GM23338 (cell line): ENCODE measurements at regions not wholly inside any gene's neighbourhood (a gene's known extent, or its start where the extent isn't known, plus 50 kb on each side); places are given as distances from the start of the nearest gene placed in this dataset.

Source experiments
- ATAC-seq: fragments of 200-7000 bp; cut with Tn5 transposase; 3 replicates; pipeline ENCODE4 v1.9.1; 2020
- DNase-seq: peaks from one replicate; pipeline ENCODE4 v3.0.0-alpha.2; 2015; ENCODE audit warnings: low spot score
- H2AFZ ChIP-seq: fragments of 200-600 bp; sonication (generic); 2 replicates; pipeline ENCODE4 v1.8.0; 2016; ENCODE audit warnings: antibody characterized with exemption, mild to moderate bottlenecking, moderate library complexity
- H3F3A ChIP-seq: fragments of 200-600 bp; sonication (generic); replicated peaks from 2 replicates; pipeline ENCODE4 v1.8.0; 2017; ENCODE audit warnings: antibody characterized with exemption, mixed run types, low read depth
- H3K27ac ChIP-seq: fragments of 200-600 bp; sonication (generic); 2 replicates; pipeline ENCODE4 v1.6.1; 2016; ENCODE audit warnings: low read depth
- H3K27me3 ChIP-seq: fragments of 200-600 bp; sonication (generic); 2 replicates; pipeline ENCODE4 v1.8.0; 2016; ENCODE audit warnings: mild to moderate bottlenecking, mixed run types, moderate library complexity; ENCODE audit not compliant: insufficient read depth
- H3K36me3 ChIP-seq: fragments of 200-600 bp; sonication (generic); 2 replicates; pipeline ENCODE4 v1.8.0; 2016; ENCODE audit warnings: mild to moderate bottlenecking; ENCODE audit not compliant: insufficient read depth
- H3K4me1 ChIP-seq: fragments of 200-600 bp; sonication (generic); 2 replicates; pipeline ENCODE4 v1.8.0; 2016; ENCODE audit warnings: mild to moderate bottlenecking, moderate library complexity; ENCODE audit not compliant: insufficient read depth
- H3K4me2 ChIP-seq: fragments of 200-600 bp; sonication (generic); 2 replicates; pipeline ENCODE4 v1.7.1; 2017; ENCODE audit warnings: mixed run types
- H3K4me3 ChIP-seq: fragments of 200-600 bp; sonication (generic); 2 replicates; pipeline ENCODE4 v1.6.1; 2016; ENCODE audit warnings: mixed run types
- H3K79me2 ChIP-seq: fragments of 200-600 bp; sonication (generic); replicated peaks from 2 replicates; pipeline ENCODE4 v1.8.0; 2017; ENCODE audit warnings: mild to moderate bottlenecking; ENCODE audit not compliant: insufficient read depth
- H3K9me2 ChIP-seq: fragments of 200-600 bp; sonication (generic); 2 replicates; pipeline ENCODE4 v1.8.0; 2017; ENCODE audit not compliant: insufficient read depth
- H4K20me1 ChIP-seq: fragments of 200-600 bp; sonication (generic); replicated peaks from 2 replicates; pipeline ENCODE4 v1.8.0; 2017; ENCODE audit warnings: mild to moderate bottlenecking; ENCODE audit not compliant: insufficient read depth
- H3K27ac Mint-ChIP-seq: 2 replicates; pipeline ENCODE4 v1.8.0; 2020; ENCODE audit warnings: inconsistent platforms, mild to moderate bottlenecking, moderate library complexity, mixed read lengths
- H3K27me3 Mint-ChIP-seq: 3 replicates; pipeline ENCODE4 v1.8.0; 2022; ENCODE audit warnings: low read depth, mild to moderate bottlenecking, moderate library complexity, mixed read lengths, inconsistent platforms; ENCODE audit not compliant: insufficient read depth, poor library complexity
- H3K36me3 Mint-ChIP-seq: 3 replicates; pipeline ENCODE4 v1.8.0; 2021; ENCODE audit warnings: low read depth, mild to moderate bottlenecking, inconsistent platforms, moderate library complexity, mixed read lengths
- H3K4me1 Mint-ChIP-seq: 3 replicates; pipeline ENCODE4 v1.8.0; 2020; ENCODE audit warnings: mild to moderate bottlenecking, inconsistent platforms, mixed read lengths
- H3K4me3 Mint-ChIP-seq: 3 replicates; pipeline ENCODE4 v1.8.0; 2021; ENCODE audit warnings: moderate library complexity, mild to moderate bottlenecking, inconsistent platforms, mixed read lengths
- H3K9me3 Mint-ChIP-seq: 3 replicates; pipeline ENCODE4 v1.8.0; 2020; ENCODE audit warnings: moderate library complexity, mild to moderate bottlenecking, inconsistent platforms, mixed read lengths
- CREB1 ChIP-seq: fragments of 250-450 bp; sonication (Bioruptor Pico); IDR thresholded peaks from 2 replicates; pipeline ENCODE4 v1.5.0; 2020; ENCODE audit warnings: low read depth, mild to moderate bottlenecking, moderate library complexity
- EZH2phosphoT487 ChIP-seq: fragments of 200-600 bp; sonication (generic); IDR thresholded peaks from one replicate; pipeline ENCODE4 v1.8.1; 2018; ENCODE audit warnings: antibody characterized with exemption; ENCODE audit not compliant: unreplicated experiment
- JUNB ChIP-seq: IDR thresholded peaks from one replicate; pipeline ENCODE4 v1.6.1; 2016; ENCODE audit warnings: antibody characterized with exemption; ENCODE audit not compliant: unreplicated experiment
- NANOG ChIP-seq: IDR thresholded peaks from 2 replicates; pipeline ENCODE4 v1.6.1; 2016; ENCODE audit warnings: antibody characterized with exemption, borderline replicate concordance
- STAT1 ChIP-seq: IDR thresholded peaks from one replicate; pipeline ENCODE4 v1.6.1; 2016; ENCODE audit warnings: antibody characterized with exemption; ENCODE audit not compliant: unreplicated experiment
- ZNF114 ChIP-seq: fragments of 250-450 bp; sonication (Bioruptor Pico); IDR thresholded peaks from 2 replicates; pipeline ENCODE4 v1.5.0; 2020; ENCODE audit warnings: mild to moderate bottlenecking, moderate library complexity
- ZNF331 ChIP-seq: fragments of 250-450 bp; sonication (Bioruptor Pico); IDR thresholded peaks from 2 replicates; pipeline ENCODE4 v1.5.0; 2020; ENCODE audit warnings: low read depth, mild to moderate bottlenecking, moderate library complexity
- TF ChIP-seq, protein P1 (sequence below): fragments of 250-450 bp; sonication (Bioruptor Pico); IDR thresholded peaks from 2 replicates; pipeline ENCODE4 v1.5.0; 2020; ENCODE audit warnings: mild to moderate bottlenecking, moderate library complexity
- TF ChIP-seq, protein P2 (sequence below): IDR thresholded peaks from one replicate; pipeline ENCODE4 v1.6.1; 2018; ENCODE audit warnings: antibody characterized with exemption; ENCODE audit not compliant: unreplicated experiment
- TF ChIP-seq, protein P3 (sequence below), 2 experiments: fragments of 200-600 bp in 1 of 2; sonication (generic) in 1 of 2; conservative IDR thresholded peaks; 2 replicates each; pipeline versions ENCODE4 v1.5.1 to v1.6.1; 2016 to 2017; ENCODE audit warnings: antibody characterized with exemption in 2 of 2, low read depth in 2 of 2, mild to moderate bottlenecking in 2 of 2, moderate library complexity in 1 of 2
- TF ChIP-seq, protein P4 (sequence below): IDR thresholded peaks from 2 replicates; pipeline ENCODE4 v1.6.1; 2016; ENCODE audit warnings: antibody characterized with exemption

DNA sequence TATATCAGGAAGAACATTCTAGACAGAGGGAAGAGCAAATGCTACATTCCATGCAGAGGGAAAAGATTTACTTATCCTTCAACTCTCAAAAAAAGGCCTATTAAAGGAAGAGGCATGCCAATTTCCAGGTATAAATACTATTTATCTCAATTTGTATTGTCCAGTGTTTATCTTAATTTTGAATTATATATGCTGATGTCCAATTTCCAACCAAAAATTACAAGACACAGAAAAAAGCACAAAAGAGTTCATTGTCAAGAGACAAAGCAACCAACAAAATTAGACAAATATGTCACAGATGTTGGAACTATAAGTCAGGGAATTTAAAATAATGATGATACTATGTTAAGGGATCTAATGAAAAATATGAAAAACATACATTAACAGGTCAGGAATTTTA lies 286.6 kb upstream of the SFSWAP start (continued):
- TF ChIP-seq, protein P1, sequence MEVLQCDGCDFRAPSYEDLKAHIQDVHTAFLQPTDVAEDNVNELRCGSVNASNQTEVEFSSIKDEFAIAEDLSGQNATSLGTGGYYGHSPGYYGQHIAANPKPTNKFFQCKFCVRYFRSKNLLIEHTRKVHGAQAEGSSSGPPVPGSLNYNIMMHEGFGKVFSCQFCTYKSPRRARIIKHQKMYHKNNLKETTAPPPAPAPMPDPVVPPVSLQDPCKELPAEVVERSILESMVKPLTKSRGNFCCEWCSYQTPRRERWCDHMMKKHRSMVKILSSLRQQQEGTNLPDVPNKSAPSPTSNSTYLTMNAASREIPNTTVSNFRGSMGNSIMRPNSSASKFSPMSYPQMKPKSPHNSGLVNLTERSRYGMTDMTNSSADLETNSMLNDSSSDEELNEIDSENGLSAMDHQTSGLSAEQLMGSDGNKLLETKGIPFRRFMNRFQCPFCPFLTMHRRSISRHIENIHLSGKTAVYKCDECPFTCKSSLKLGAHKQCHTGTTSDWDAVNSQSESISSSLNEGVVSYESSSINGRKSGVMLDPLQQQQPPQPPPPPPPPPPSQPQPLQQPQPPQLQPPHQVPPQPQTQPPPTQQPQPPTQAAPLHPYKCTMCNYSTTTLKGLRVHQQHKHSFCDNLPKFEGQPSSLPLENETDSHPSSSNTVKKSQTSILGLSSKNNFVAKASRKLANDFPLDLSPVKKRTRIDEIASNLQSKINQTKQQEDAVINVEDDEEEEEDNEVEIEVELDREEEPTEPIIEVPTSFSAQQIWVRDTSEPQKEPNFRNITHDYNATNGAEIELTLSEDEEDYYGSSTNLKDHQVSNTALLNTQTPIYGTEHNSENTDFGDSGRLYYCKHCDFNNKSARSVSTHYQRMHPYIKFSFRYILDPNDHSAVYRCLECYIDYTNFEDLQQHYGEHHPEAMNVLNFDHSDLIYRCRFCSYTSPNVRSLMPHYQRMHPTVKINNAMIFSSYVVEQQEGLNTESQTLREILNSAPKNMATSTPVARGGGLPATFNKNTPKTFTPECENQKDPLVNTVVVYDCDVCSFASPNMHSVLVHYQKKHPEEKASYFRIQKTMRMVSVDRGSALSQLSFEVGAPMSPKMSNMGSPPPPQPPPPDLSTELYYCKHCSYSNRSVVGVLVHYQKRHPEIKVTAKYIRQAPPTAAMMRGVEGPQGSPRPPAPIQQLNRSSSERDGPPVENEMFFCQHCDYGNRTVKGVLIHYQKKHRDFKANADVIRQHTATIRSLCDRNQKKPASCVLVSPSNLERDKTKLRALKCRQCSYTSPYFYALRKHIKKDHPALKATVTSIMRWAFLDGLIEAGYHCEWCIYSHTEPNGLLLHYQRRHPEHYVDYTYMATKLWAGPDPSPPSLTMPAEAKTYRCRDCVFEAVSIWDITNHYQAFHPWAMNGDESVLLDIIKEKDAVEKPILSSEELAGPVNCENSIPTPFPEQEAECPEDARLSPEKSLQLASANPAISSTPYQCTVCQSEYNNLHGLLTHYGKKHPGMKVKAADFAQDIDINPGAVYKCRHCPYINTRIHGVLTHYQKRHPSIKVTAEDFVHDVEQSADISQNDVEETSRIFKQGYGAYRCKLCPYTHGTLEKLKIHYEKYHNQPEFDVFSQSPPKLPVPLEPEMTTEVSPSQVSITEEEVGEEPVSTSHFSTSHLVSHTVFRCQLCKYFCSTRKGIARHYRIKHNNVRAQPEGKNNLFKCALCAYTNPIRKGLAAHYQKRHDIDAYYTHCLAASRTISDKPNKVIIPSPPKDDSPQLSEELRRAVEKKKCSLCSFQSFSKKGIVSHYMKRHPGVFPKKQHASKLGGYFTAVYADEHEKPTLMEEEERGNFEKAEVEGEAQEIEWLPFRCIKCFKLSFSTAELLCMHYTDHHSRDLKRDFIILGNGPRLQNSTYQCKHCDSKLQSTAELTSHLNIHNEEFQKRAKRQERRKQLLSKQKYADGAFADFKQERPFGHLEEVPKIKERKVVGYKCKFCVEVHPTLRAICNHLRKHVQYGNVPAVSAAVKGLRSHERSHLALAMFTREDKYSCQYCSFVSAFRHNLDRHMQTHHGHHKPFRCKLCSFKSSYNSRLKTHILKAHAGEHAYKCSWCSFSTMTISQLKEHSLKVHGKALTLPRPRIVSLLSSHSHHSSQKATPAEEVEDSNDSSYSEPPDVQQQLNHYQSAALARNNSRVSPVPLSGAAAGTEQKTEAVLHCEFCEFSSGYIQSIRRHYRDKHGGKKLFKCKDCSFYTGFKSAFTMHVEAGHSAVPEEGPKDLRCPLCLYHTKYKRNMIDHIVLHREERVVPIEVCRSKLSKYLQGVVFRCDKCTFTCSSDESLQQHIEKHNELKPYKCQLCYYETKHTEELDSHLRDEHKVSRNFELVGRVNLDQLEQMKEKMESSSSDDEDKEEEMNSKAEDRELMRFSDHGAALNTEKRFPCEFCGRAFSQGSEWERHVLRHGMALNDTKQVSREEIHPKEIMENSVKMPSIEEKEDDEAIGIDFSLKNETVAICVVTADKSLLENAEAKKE (CRISPR knock-in tag): no peak
- no peak for TF ChIP-seq ZNF331 (CRISPR knock-in tag)
- TF ChIP-seq ZNF114: no peak
- TF ChIP-seq JUNB: no peak
- no peak for TF ChIP-seq NANOG

DNA sequence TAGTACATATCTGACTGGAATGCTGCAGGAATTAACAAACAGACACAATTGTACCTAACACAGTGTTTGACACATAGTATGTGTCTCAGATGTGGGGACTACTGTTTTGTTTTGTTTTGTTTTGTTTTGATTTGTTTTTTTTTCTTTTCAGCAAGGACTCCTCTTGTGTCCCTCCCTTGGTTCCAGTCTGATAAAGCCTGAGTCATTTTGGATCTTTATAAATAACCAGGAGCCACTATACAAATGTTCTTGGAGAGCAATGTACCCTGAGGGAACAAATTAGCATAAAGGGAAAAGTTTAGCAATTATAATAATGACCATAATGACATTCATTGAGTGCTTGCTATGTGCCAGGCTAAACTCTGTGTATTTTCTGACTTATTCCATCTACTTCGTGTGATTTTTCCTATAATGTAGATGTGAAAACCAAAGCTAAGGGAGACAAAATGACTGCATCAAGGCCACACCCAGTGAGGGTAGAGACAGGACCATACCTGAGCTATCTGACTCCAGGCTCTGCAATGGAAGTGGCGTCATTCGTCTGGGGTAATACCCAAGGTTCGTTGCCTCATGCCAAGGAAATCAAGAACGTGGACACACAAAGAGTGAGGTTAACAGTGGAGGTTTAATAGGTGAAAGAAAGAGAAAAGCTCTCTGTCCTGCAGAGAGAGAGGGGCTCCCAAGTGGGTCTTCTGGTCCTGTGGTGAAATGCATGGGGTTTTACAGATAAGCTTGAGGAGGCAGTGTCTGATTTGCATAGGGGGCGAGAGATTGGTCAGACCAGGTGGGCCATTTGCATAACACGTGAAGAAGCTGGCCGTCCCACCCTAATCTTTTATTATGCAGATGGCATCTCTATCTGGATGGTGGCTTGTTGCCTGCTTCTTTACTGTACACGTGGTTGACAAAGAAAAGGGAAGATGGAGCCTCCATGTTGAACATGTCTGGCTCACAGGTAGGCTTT lies 285.5 kb upstream of the SFSWAP start:
- no peak overlapping the region for H3K4me3 Mint-ChIP-seq
- H3K4me1 Mint-ChIP-seq: peaks cover 8% of the 10 kb centered on the region
- no peak overlapping the region for H3K27ac Mint-ChIP-seq
- no peak overlapping the region for H3K4me3 ChIP-seq
- H3K27ac ChIP-seq: no peak overlapping the region
- H3K4me2 ChIP-seq: no peak overlapping the region
- H3K79me2 ChIP-seq: no peaks in the 10 kb centered on the region
- ATAC-seq (no peak), DNase-seq (no peak)
- H3K27me3 Mint-ChIP-seq: no peaks in the 10 kb centered on the region
- peaks cover 32% of the 10 kb centered on the region for H3K36me3 Mint-ChIP-seq
- H3F3A ChIP-seq: no peaks in the 10 kb centered on the region
- H4K20me1 ChIP-seq: no peaks in the 10 kb centered on the region; the same call in 1 of the 2 replicates
- no peaks in the 10 kb centered on the region for H3K9me2 ChIP-seq
- no peak overlapping the region for H2AFZ ChIP-seq
- H3K9me3 Mint-ChIP-seq: peaks cover 48% of the 10 kb centered on the region
- H3K4me1 ChIP-seq: no peaks in the 10 kb centered on the region
- no peaks in the 10 kb centered on the region for H3K27me3 ChIP-seq
- no peaks in the 10 kb centered on the region for H3K36me3 ChIP-seq
- TF ChIP-seq, protein P2, sequence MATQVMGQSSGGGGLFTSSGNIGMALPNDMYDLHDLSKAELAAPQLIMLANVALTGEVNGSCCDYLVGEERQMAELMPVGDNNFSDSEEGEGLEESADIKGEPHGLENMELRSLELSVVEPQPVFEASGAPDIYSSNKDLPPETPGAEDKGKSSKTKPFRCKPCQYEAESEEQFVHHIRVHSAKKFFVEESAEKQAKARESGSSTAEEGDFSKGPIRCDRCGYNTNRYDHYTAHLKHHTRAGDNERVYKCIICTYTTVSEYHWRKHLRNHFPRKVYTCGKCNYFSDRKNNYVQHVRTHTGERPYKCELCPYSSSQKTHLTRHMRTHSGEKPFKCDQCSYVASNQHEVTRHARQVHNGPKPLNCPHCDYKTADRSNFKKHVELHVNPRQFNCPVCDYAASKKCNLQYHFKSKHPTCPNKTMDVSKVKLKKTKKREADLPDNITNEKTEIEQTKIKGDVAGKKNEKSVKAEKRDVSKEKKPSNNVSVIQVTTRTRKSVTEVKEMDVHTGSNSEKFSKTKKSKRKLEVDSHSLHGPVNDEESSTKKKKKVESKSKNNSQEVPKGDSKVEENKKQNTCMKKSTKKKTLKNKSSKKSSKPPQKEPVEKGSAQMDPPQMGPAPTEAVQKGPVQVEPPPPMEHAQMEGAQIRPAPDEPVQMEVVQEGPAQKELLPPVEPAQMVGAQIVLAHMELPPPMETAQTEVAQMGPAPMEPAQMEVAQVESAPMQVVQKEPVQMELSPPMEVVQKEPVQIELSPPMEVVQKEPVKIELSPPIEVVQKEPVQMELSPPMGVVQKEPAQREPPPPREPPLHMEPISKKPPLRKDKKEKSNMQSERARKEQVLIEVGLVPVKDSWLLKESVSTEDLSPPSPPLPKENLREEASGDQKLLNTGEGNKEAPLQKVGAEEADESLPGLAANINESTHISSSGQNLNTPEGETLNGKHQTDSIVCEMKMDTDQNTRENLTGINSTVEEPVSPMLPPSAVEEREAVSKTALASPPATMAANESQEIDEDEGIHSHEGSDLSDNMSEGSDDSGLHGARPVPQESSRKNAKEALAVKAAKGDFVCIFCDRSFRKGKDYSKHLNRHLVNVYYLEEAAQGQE: no peak
- TF ChIP-seq, protein P3, sequence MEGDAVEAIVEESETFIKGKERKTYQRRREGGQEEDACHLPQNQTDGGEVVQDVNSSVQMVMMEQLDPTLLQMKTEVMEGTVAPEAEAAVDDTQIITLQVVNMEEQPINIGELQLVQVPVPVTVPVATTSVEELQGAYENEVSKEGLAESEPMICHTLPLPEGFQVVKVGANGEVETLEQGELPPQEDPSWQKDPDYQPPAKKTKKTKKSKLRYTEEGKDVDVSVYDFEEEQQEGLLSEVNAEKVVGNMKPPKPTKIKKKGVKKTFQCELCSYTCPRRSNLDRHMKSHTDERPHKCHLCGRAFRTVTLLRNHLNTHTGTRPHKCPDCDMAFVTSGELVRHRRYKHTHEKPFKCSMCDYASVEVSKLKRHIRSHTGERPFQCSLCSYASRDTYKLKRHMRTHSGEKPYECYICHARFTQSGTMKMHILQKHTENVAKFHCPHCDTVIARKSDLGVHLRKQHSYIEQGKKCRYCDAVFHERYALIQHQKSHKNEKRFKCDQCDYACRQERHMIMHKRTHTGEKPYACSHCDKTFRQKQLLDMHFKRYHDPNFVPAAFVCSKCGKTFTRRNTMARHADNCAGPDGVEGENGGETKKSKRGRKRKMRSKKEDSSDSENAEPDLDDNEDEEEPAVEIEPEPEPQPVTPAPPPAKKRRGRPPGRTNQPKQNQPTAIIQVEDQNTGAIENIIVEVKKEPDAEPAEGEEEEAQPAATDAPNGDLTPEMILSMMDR (conservative IDR thresholded peaks at IDR 0.05; ENCODE audit: low read depth in 2 of 2): no peak
- TF ChIP-seq NANOG: no peak
- TF ChIP-seq, protein P4, sequence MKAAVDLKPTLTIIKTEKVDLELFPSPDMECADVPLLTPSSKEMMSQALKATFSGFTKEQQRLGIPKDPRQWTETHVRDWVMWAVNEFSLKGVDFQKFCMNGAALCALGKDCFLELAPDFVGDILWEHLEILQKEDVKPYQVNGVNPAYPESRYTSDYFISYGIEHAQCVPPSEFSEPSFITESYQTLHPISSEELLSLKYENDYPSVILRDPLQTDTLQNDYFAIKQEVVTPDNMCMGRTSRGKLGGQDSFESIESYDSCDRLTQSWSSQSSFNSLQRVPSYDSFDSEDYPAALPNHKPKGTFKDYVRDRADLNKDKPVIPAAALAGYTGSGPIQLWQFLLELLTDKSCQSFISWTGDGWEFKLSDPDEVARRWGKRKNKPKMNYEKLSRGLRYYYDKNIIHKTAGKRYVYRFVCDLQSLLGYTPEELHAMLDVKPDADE: no peak
- no peak for TF ChIP-seq JUNB
- no peak for TF ChIP-seq STAT1
- TF ChIP-seq CREB1: no peak
- no peak for TF ChIP-seq EZH2phosphoT487
